B cell (primary cell): ENCODE measurements at regions not wholly inside any gene's neighbourhood (a gene's known extent, or its start where the extent isn't known, plus 50 kb on each side); places are given as distances from the start of the nearest gene placed in this dataset.

Experiments
- ATAC-seq: fragments of 200-7000 bp; cut with Tn5 transposase; one replicate; pipeline ENCODE4 v1.10.0; 2021; ENCODE audit warnings: low read depth, mild to moderate bottlenecking, moderate number of reproducible peaks, moderate library complexity
- CTCF ChIA-PET: fragments of 350-600 bp; sonication (Branson Sonifier 250); formaldehyde crosslinking; loops from one replicate; lab custom pipeline; 2021; ENCODE audit warnings: antibody characterized with exemption, inconsistent platforms; lab: Charles Lee
- POLR2A ChIA-PET: fragments of 350-600 bp; sonication (Branson Sonifier 250); formaldehyde crosslinking; loops from one replicate; lab custom pipeline; 2021; ENCODE audit warnings: antibody characterized with exemption; lab: Charles Lee
- DNase-seq: peaks from one replicate; pipeline ENCODE4 v3.0.0; 2013
- H2AFZ ChIP-seq: 2 replicates; pipeline ENCODE4 v1.6.1; 2012; ENCODE audit warnings: mild to moderate bottlenecking, low read depth, low read length; ENCODE audit not compliant: insufficient read depth, poor library complexity, severe bottlenecking
- H3K27ac ChIP-seq, 2 donors: 1 replicate in 1 of 2; 2 replicates in 1 of 2; pipeline ENCODE4 v1.5.1; 2012 to 2013; ENCODE audit warnings: low read length in 2 of 2, mild to moderate bottlenecking in 2 of 2, moderate library complexity in 1 of 2
- H3K27me3 ChIP-seq, 4 experiments: fragments of 200-600 bp in 1 of 4; sonication (generic) in 1 of 4; replicated peaks in 1 of 4; 1 replicate in 2 of 4; 2 replicates in 2 of 4; pipeline versions ENCODE4 v1.6.1 to v1.7.0; 2013 to 2016; ENCODE audit warnings: low read length in 3 of 4, mild to moderate bottlenecking in 2 of 4, mixed read lengths in 1 of 4, moderate library complexity in 1 of 4; ENCODE audit not compliant: insufficient read depth in 4 of 4, control insufficient read depth in 3 of 4; ENCODE audit errors: control extremely low read depth in 1 of 4
- H3K36me3 ChIP-seq, 2 experiments: replicated peaks in 1 of 2; 1 replicate in 1 of 2; 2 replicates in 1 of 2; pipeline versions ENCODE4 v1.6.1 to v1.7.1; 2013; ENCODE audit warnings: low read length in 1 of 2; ENCODE audit not compliant: insufficient read depth in 2 of 2, control insufficient read depth in 1 of 2; ENCODE audit errors: control extremely low read depth in 1 of 2, extremely low read depth in 1 of 2
- H3K4me1 ChIP-seq, 2 donors: fragments of 200-600 bp in 1 of 2; sonication (generic) in 1 of 2; 1 replicate in 1 of 2; 2 replicates in 1 of 2; pipeline versions ENCODE4 v1.5.1 to v1.6.1; 2013 to 2017; ENCODE audit warnings: low read length in 2 of 2; ENCODE audit not compliant: control insufficient read depth in 2 of 2, insufficient read depth in 2 of 2
- H3K4me2 ChIP-seq: replicated peaks from 2 replicates; pipeline ENCODE3; 2012; ENCODE audit warnings: mild to moderate bottlenecking, low read depth, low read length; ENCODE audit not compliant: poor library complexity, severe bottlenecking
- H3K4me3 ChIP-seq, 5 experiments: fragments of 200-600 bp in 1 of 5; sonication (generic) in 1 of 5; 1 replicate in 3 of 5; 2 replicates in 2 of 5; pipeline versions ENCODE4 v1.5.1 to v1.7.0; 2011 to 2016; ENCODE audit warnings: low read length in 4 of 5, mild to moderate bottlenecking in 4 of 5, low read depth in 2 of 5, control low read depth in 1 of 5, moderate library complexity in 1 of 5; ENCODE audit not compliant: insufficient read depth in 1 of 5; ENCODE audit errors: control extremely low read depth in 1 of 5, extremely low read depth in 1 of 5
- H3K79me2 ChIP-seq: fragments of 200-600 bp; sonication (generic); one replicate; pipeline ENCODE4 v1.6.0; 2016; ENCODE audit warnings: low read length; ENCODE audit not compliant: control insufficient read depth, insufficient read depth
- H3K9ac ChIP-seq: fragments of 200-600 bp; sonication (generic); 2 replicates; pipeline ENCODE4 v1.6.1; 2017; ENCODE audit warnings: mild to moderate bottlenecking, low read length, moderate library complexity
- H3K9me3 ChIP-seq, 3 donors: one replicate each; pipeline versions ENCODE4 v1.6.1 to v1.7.1; 2013; ENCODE audit warnings: low read length in 2 of 3; ENCODE audit not compliant: control insufficient read depth in 2 of 3, insufficient read depth in 1 of 3; ENCODE audit errors: control extremely low read depth in 1 of 3
- H4K20me1 ChIP-seq: 2 replicates; pipeline ENCODE4 v1.6.0; 2012; ENCODE audit warnings: mild to moderate bottlenecking, low read length; ENCODE audit not compliant: insufficient read depth, control insufficient read depth, poor library complexity, severe bottlenecking
- H3K27ac Mint-ChIP-seq: one replicate; pipeline ENCODE4 v1.8.0; 2021; ENCODE audit warnings: mixed read lengths
- H3K27me3 Mint-ChIP-seq: one replicate; pipeline ENCODE4 v1.8.0; 2021; ENCODE audit warnings: mixed read lengths
- H3K4me1 Mint-ChIP-seq: one replicate; pipeline ENCODE4 v1.8.0; 2021; ENCODE audit warnings: mixed read lengths
- H3K4me3 Mint-ChIP-seq: one replicate; pipeline ENCODE4 v1.8.0; 2021; ENCODE audit warnings: mixed read lengths
- H3K9me3 Mint-ChIP-seq: one replicate; pipeline ENCODE4 v1.8.0; 2022; ENCODE audit warnings: mixed read lengths; ENCODE audit not compliant: insufficient read depth
- EZH2 ChIP-seq: IDR thresholded peaks from 2 replicates; pipeline ENCODE4 v1.6.1; 2012; ENCODE audit warnings: borderline replicate concordance, low read depth, mild to moderate bottlenecking, moderate library complexity, low read length; ENCODE audit not compliant: insufficient read depth, poor library complexity, severe bottlenecking
- WGBS: methylation state at CpG from one replicate; pipeline ENCODE4 v1.1.5; 2013; ENCODE audit warnings: missing lambda C conversion rate; ENCODE audit not compliant: insufficient coverage; 5-methylcytosine and 5-hydroxymethylcytosine counted together
- intact Hi-C: fragments of 100-400 bp; cut with micrococcal nuclease; formaldehyde crosslinking; loops from one replicate; pipeline ENCODE4 v1.10.0; 2022
- TF ChIP-seq, protein P1 (sequence below): fragments of 200-600 bp; IDR thresholded peaks from one replicate; pipeline ENCODE4 v1.8.0; 2022; ENCODE audit warnings: antibody characterized with exemption, mild to moderate bottlenecking

DNA sequence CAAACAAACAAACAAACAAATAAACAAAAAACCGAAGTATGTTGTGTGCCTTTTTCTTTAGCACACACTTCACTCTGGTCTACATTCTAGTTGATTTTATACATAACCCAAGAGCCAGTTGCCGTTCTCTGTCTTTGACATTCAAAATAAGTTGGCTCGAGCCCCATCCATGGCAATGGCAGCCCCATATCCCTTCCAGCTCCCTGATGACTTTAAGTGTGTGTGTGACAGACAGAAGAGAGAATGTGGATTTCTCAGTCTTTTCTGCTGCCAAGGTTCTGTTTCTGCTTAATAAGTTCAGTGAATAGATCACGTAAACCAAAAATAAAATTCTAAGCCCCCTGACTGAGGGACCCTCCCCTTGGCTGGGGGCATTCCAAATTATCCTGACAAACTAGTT is 100.6 kb upstream of the TENM4 start:
- peaks cover 0 to 4% (median 1%) of the 10 kb centered on the region in 3 donors for H3K9me3 ChIP-seq
- Mint-ChIP-seq H3K4me1 (no peaks in the 10 kb centered on the region), H3K9me3 (no peaks in the 10 kb centered on the region), H3K27me3 (peaks cover 25% of the 10 kb centered on the region), H3K4me3 (no peak overlapping the region), H3K27ac (no peak overlapping the region)
- ATAC-seq, result no peak
- intact Hi-C loops, result no loop called here
- no peak overlapping the region for H3K27ac ChIP-seq
- H2AFZ ChIP-seq, result no peak overlapping the region
- H3K4me3 ChIP-seq, result no peak overlapping the region
- H3K79me2 ChIP-seq, result no peaks in the 10 kb centered on the region
- CTCF ChIA-PET, result no interaction called here
- no peaks in the 10 kb centered on the region for H3K27me3 ChIP-seq
- no peak for TF ChIP-seq EZH2
- TF ChIP-seq, protein P1, sequence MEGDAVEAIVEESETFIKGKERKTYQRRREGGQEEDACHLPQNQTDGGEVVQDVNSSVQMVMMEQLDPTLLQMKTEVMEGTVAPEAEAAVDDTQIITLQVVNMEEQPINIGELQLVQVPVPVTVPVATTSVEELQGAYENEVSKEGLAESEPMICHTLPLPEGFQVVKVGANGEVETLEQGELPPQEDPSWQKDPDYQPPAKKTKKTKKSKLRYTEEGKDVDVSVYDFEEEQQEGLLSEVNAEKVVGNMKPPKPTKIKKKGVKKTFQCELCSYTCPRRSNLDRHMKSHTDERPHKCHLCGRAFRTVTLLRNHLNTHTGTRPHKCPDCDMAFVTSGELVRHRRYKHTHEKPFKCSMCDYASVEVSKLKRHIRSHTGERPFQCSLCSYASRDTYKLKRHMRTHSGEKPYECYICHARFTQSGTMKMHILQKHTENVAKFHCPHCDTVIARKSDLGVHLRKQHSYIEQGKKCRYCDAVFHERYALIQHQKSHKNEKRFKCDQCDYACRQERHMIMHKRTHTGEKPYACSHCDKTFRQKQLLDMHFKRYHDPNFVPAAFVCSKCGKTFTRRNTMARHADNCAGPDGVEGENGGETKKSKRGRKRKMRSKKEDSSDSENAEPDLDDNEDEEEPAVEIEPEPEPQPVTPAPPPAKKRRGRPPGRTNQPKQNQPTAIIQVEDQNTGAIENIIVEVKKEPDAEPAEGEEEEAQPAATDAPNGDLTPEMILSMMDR, result no peak
- POLR2A ChIA-PET, result no interaction called here
- 50% methylated on average over 1 of the region's 4 CpGs for WGBS
- no peaks in the 10 kb centered on the region for H4K20me1 ChIP-seq
- H3K4me2 ChIP-seq, result no peak overlapping the region
- no peaks in the 10 kb centered on the region for H3K4me1 ChIP-seq
- no peak overlapping the region for H3K9ac ChIP-seq
- no peaks in the 10 kb centered on the region for H3K36me3 ChIP-seq
- DNase-seq, result no peak

DNA sequence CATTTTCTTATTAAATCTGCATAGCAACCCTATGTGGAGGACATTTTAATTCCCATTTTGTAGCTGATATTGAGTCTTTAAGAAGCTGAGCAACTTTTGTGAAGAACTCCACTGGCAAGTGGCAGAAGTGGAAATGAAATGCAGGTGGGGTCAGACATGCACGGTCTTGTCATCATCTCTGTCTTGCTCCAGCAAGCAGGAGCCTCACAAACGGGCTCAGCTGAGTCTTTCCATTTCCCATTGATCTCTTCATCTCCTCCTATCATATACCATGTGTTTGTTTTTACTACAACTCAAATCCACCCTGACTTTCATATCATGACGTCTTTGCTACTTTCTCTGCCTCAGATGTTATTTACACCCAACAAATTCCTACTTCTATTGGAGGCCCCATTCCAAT is 97.9 kb upstream of the TENM4 start:
- no peaks in the 10 kb centered on the region for H3K4me1 ChIP-seq
- no peak overlapping the region for H3K4me2 ChIP-seq
- no peaks in the 10 kb centered on the region for H3K79me2 ChIP-seq
- CTCF ChIA-PET, result no interaction called here
- H3K9me3 ChIP-seq, result peaks cover 0 to 4% (median 0%) of the 10 kb centered on the region in 3 donors
- H3K4me1 Mint-ChIP-seq, result no peaks in the 10 kb centered on the region
- ATAC-seq (no peak), DNase-seq (no peak)
- H3K9ac ChIP-seq, result no peak overlapping the region
- WGBS, result 73% methylated on average over 3 of the region's 3 CpGs
- POLR2A ChIA-PET, result no interaction called here
- H3K27me3 Mint-ChIP-seq, result peaks cover 29% of the 10 kb centered on the region
- no peak overlapping the region for H3K27ac Mint-ChIP-seq
- no peak overlapping the region for H3K4me3 ChIP-seq
- H4K20me1 ChIP-seq, result no peaks in the 10 kb centered on the region
- H3K4me3 Mint-ChIP-seq, result no peak overlapping the region
- no peak overlapping the region for H2AFZ ChIP-seq
- TF ChIP-seq, protein P1, result no peak
- TF ChIP-seq EZH2, result no peak
- H3K36me3 ChIP-seq, result no peaks in the 10 kb centered on the region
- no peaks in the 10 kb centered on the region for H3K9me3 Mint-ChIP-seq
- no peaks in the 10 kb centered on the region for H3K27me3 ChIP-seq
- intact Hi-C loops, result no loop called here
- no peak overlapping the region for H3K27ac ChIP-seq
